GM23338 (cell line): ENCODE measurements at regions not wholly inside any gene's neighbourhood (a gene's known extent, or its start where the extent isn't known, plus 50 kb on each side); places are given as distances from the start of the nearest gene placed in this dataset.

Experiments used
- ATAC-seq: fragments of 200-7000 bp; cut with Tn5 transposase; 3 replicates; pipeline ENCODE4 v1.9.1; 2020
- DNase-seq: peaks from one replicate; pipeline ENCODE4 v3.0.0-alpha.2; 2015; ENCODE audit warnings: low spot score
- H2AFZ ChIP-seq: fragments of 200-600 bp; sonication (generic); 2 replicates; pipeline ENCODE4 v1.8.0; 2016; ENCODE audit warnings: antibody characterized with exemption, mild to moderate bottlenecking, moderate library complexity
- H3F3A ChIP-seq: fragments of 200-600 bp; sonication (generic); replicated peaks from 2 replicates; pipeline ENCODE4 v1.8.0; 2017; ENCODE audit warnings: antibody characterized with exemption, mixed run types, low read depth
- H3K27ac ChIP-seq: fragments of 200-600 bp; sonication (generic); 2 replicates; pipeline ENCODE4 v1.6.1; 2016; ENCODE audit warnings: low read depth
- H3K27me3 ChIP-seq: fragments of 200-600 bp; sonication (generic); 2 replicates; pipeline ENCODE4 v1.8.0; 2016; ENCODE audit warnings: mild to moderate bottlenecking, mixed run types, moderate library complexity; ENCODE audit not compliant: insufficient read depth
- H3K36me3 ChIP-seq: fragments of 200-600 bp; sonication (generic); 2 replicates; pipeline ENCODE4 v1.8.0; 2016; ENCODE audit warnings: mild to moderate bottlenecking; ENCODE audit not compliant: insufficient read depth
- H3K4me1 ChIP-seq: fragments of 200-600 bp; sonication (generic); 2 replicates; pipeline ENCODE4 v1.8.0; 2016; ENCODE audit warnings: mild to moderate bottlenecking, moderate library complexity; ENCODE audit not compliant: insufficient read depth
- H3K4me2 ChIP-seq: fragments of 200-600 bp; sonication (generic); 2 replicates; pipeline ENCODE4 v1.7.1; 2017; ENCODE audit warnings: mixed run types
- H3K4me3 ChIP-seq: fragments of 200-600 bp; sonication (generic); 2 replicates; pipeline ENCODE4 v1.6.1; 2016; ENCODE audit warnings: mixed run types
- H3K79me2 ChIP-seq: fragments of 200-600 bp; sonication (generic); replicated peaks from 2 replicates; pipeline ENCODE4 v1.8.0; 2017; ENCODE audit warnings: mild to moderate bottlenecking; ENCODE audit not compliant: insufficient read depth
- H3K9me2 ChIP-seq: fragments of 200-600 bp; sonication (generic); 2 replicates; pipeline ENCODE4 v1.8.0; 2017; ENCODE audit not compliant: insufficient read depth
- H4K20me1 ChIP-seq: fragments of 200-600 bp; sonication (generic); replicated peaks from 2 replicates; pipeline ENCODE4 v1.8.0; 2017; ENCODE audit warnings: mild to moderate bottlenecking; ENCODE audit not compliant: insufficient read depth
- H3K27ac Mint-ChIP-seq: 2 replicates; pipeline ENCODE4 v1.8.0; 2020; ENCODE audit warnings: inconsistent platforms, mild to moderate bottlenecking, moderate library complexity, mixed read lengths
- H3K27me3 Mint-ChIP-seq: 3 replicates; pipeline ENCODE4 v1.8.0; 2022; ENCODE audit warnings: low read depth, mild to moderate bottlenecking, moderate library complexity, mixed read lengths, inconsistent platforms; ENCODE audit not compliant: insufficient read depth, poor library complexity
- H3K36me3 Mint-ChIP-seq: 3 replicates; pipeline ENCODE4 v1.8.0; 2021; ENCODE audit warnings: low read depth, mild to moderate bottlenecking, inconsistent platforms, moderate library complexity, mixed read lengths
- H3K4me1 Mint-ChIP-seq: 3 replicates; pipeline ENCODE4 v1.8.0; 2020; ENCODE audit warnings: mild to moderate bottlenecking, inconsistent platforms, mixed read lengths
- H3K4me3 Mint-ChIP-seq: 3 replicates; pipeline ENCODE4 v1.8.0; 2021; ENCODE audit warnings: moderate library complexity, mild to moderate bottlenecking, inconsistent platforms, mixed read lengths
- H3K9me3 Mint-ChIP-seq: 3 replicates; pipeline ENCODE4 v1.8.0; 2020; ENCODE audit warnings: moderate library complexity, mild to moderate bottlenecking, inconsistent platforms, mixed read lengths
- EZH2 ChIP-seq: fragments of 200-600 bp; sonication (generic); IDR thresholded peaks from one replicate; pipeline ENCODE4 v1.8.0; 2017; ENCODE audit warnings: antibody characterized with exemption, mild to moderate bottlenecking, low read depth; ENCODE audit not compliant: unreplicated experiment
- EZH2phosphoT487 ChIP-seq: fragments of 200-600 bp; sonication (generic); IDR thresholded peaks from one replicate; pipeline ENCODE4 v1.8.1; 2018; ENCODE audit warnings: antibody characterized with exemption; ENCODE audit not compliant: unreplicated experiment
- JUNB ChIP-seq: IDR thresholded peaks from one replicate; pipeline ENCODE4 v1.6.1; 2016; ENCODE audit warnings: antibody characterized with exemption; ENCODE audit not compliant: unreplicated experiment
- NANOG ChIP-seq: IDR thresholded peaks from 2 replicates; pipeline ENCODE4 v1.6.1; 2016; ENCODE audit warnings: antibody characterized with exemption, borderline replicate concordance
- POLR2AphosphoS5 ChIP-seq: IDR thresholded peaks from 2 replicates; pipeline ENCODE4 v1.6.1; 2016; ENCODE audit warnings: antibody characterized with exemption, low read depth
- ZNF462 ChIP-seq: fragments of 250-450 bp; sonication (Bioruptor Pico); IDR thresholded peaks from 2 replicates; pipeline ENCODE4 v1.5.0; 2020; ENCODE audit warnings: mild to moderate bottlenecking, moderate library complexity

- H3K4me2 ChIP-seq: no peak overlapping the region
- H3K9me2 ChIP-seq: no peaks in the 10 kb centered on the region
- no peaks in the 10 kb centered on the region for H3F3A ChIP-seq
- no peaks in the 10 kb centered on the region for H3K79me2 ChIP-seq
- DNase-seq: no peak
- no peaks in the 10 kb centered on the region for H3K36me3 ChIP-seq
- H3K27me3 ChIP-seq: no peaks in the 10 kb centered on the region
- no peak overlapping the region for H3K4me3 Mint-ChIP-seq
- peaks cover 3% of the 10 kb centered on the region; the same call in 1 of the 2 replicates for H3K4me1 ChIP-seq
- no peak overlapping the region for H2AFZ ChIP-seq
- H3K36me3 Mint-ChIP-seq: no peaks in the 10 kb centered on the region
- peaks cover 16% of the 10 kb centered on the region; the same call in 2 of the 3 replicates for H3K4me1 Mint-ChIP-seq
- H3K27ac ChIP-seq: no peak overlapping the region
- H3K27ac Mint-ChIP-seq: no peak overlapping the region
- H3K4me3 ChIP-seq: no peak overlapping the region
- H3K9me3 Mint-ChIP-seq: no peaks in the 10 kb centered on the region
- TF ChIP-seq EZH2phosphoT487: no peak
- no peak for TF ChIP-seq JUNB
- TF ChIP-seq NANOG: no peak
- TF ChIP-seq POLR2AphosphoS5: no peak
- peaks cover 2% of the 10 kb centered on the region for H3K27me3 Mint-ChIP-seq
- no peak for ATAC-seq
- no peaks in the 10 kb centered on the region for H4K20me1 ChIP-seq
These were observed 129.1 kb downstream of the FBXO8 start for GRCh38 chr4:174154215-174154854.

- peak; percentile 54 for DNase-seq
- TF ChIP-seq EZH2 (no peak), ZNF462 (0 out of 2 replicates have a peak, but pooled peaks have one; percentile 38)
- no peak overlapping the region for H3K4me3 Mint-ChIP-seq
These were observed 130.6 kb downstream of the FBXO8 start for GRCh38 chr4:174152717-174153466.

More at GRCh38 chr4:174152717-174153466, 130.6 kb downstream of the FBXO8 start:
- no peaks in the 10 kb centered on the region for H3K9me2 ChIP-seq
- 0 out of 2 replicates have a peak overlapping the region, but pooled peaks have one; percentile 9 for H3K4me2 ChIP-seq
- H3K4me3 ChIP-seq: no peak overlapping the region
- H3F3A ChIP-seq: no peaks in the 10 kb centered on the region
- Mint-ChIP-seq H3K9me3 (no peaks in the 10 kb centered on the region), H3K27ac (peak overlapping the region; percentile 17; the same call in 1 of the 2 replicates), H3K27me3 (no peaks in the 10 kb centered on the region), H3K36me3 (no peaks in the 10 kb centered on the region), H3K4me1 (peaks cover 16% of the 10 kb centered on the region; the same call in 2 of the 3 replicates)
- no peaks in the 10 kb centered on the region for H3K79me2 ChIP-seq
- no peaks in the 10 kb centered on the region for H3K36me3 ChIP-seq
- H3K27ac ChIP-seq: no peak overlapping the region
- H3K27me3 ChIP-seq: no peaks in the 10 kb centered on the region
- peak overlapping the region; percentile 85 for H2AFZ ChIP-seq
- peak; percentile 95 for ATAC-seq
- H4K20me1 ChIP-seq: no peaks in the 10 kb centered on the region
- H3K4me1 ChIP-seq: peaks cover 3% of the 10 kb centered on the region; the same call in 1 of the 2 replicates
